ENCODE measurements at regions not wholly inside any gene's neighbourhood (a gene's known extent, or its start where the extent isn't known, plus 50 kb on each side); places are given as distances from the start of the nearest gene placed in this dataset.

DNA sequence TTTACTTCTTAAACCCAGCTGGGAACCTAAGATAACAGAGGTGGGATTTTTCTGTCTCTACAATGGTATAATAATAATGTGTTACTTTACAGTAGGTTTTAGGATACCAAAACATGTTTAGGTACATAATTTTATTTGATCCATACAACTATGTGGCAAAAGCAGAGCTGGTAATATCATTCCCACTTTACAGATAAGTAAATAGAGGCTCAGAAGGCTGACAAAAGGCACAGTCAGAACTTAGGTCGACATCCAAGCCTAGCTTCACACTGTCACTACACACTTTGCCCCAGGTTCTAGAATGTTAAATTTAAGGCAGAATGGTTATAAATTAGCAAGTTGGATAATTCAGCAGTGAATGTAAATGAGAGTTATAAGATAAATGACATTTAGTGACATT, 189.6 kb upstream of the PARD3B start:
- TF ChIP-seq EZH2 (IDR thresholded peaks at IDR 0.05; ENCODE audit: insufficient read depth, low read length) = no peak
- no peak for TF ChIP-seq CTCF (IDR thresholded peaks at IDR 0.05; ENCODE audit: insufficient read depth, low read depth, low read length)
